Epidermal melanocyte (primary cell): ENCODE measurements at regions not wholly inside any gene's neighbourhood (a gene's known extent, or its start where the extent isn't known, plus 50 kb on each side); places are given as distances from the start of the nearest gene placed in this dataset.

ENCODE experiments used
- DNase-seq: peaks from one replicate; pipeline ENCODE4 v3.0.0; 2011; ENCODE audit warnings: low spot score; ENCODE audit not compliant: insufficient read length

DNA sequence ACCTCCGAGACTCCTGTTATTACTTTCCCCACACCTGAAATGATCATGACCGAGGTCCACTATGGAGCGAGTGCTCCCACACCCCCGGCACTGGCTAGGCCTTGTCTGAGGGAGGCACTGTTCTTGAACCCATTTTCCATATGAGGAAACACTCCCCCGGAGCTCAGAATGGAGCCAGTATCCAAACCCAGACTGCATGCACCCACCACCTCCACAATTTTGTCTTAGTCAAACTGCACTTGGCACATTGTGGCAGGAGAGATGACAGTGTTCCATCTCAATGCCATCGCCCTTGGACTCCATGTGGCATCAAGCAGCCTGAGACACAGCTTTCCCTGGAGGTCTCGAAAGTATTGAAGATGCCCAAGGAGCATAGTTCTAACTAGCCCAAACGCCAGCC lies 154.1 kb downstream of the NUP210 start:
- DNase-seq, result no peak

GRCh38 chr3:13265507-13265906 lies 154.6 kb downstream of the NUP210 start:
- no peak for DNase-seq

- no peak for DNase-seq
Observed at GRCh38 chr3:13265016-13265415, 155.1 kb downstream of the NUP210 start.

DNA sequence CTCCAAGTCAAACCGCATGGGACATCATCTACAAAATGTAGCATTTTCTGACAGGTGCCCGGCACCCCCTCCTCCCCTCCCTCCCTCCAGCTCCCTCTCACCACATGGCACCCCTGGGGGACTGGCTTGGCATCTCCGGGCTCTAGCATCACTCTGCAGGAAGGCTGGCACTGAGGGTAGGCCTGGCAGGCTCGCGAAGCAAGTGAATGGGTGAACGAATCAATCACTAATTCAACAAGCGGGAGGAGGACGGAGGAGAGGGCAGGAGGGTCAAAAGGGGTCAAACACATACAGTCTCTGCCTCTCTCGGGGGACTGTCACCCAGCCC lies 155.7 kb downstream of the NUP210 start:
- no peak for DNase-seq

- DNase-seq, result no peak
Observed at GRCh38 chr3:13263770-13264467, 156.2 kb downstream of the NUP210 start.

- no peak for DNase-seq
Observed at GRCh38 chr3:13262493-13263211, 157.5 kb downstream of the NUP210 start.

DNA sequence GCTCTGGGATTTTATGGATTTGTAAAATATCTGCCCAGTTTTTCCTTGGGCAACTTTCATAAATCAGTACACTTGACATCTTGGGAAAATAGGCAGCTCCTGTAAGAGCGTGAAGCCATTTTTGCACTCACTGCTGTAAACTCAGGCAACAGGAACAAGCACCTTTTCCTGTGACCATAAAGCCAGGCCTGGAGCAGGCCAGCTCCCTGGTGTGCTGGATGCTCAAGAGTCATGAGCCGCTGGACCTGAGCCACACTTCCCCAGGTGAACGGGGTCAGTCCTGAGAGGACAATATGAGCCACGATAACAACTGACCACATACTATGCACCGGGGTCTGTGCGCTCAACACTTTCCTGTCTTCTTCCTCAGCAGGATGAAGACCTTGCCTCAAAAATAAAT lies 158.2 kb downstream of the NUP210 start:
- no peak for DNase-seq

- DNase-seq, result no peak
Observed at GRCh38 chr3:13261104-13261830, 158.9 kb downstream of the NUP210 start.

DNA sequence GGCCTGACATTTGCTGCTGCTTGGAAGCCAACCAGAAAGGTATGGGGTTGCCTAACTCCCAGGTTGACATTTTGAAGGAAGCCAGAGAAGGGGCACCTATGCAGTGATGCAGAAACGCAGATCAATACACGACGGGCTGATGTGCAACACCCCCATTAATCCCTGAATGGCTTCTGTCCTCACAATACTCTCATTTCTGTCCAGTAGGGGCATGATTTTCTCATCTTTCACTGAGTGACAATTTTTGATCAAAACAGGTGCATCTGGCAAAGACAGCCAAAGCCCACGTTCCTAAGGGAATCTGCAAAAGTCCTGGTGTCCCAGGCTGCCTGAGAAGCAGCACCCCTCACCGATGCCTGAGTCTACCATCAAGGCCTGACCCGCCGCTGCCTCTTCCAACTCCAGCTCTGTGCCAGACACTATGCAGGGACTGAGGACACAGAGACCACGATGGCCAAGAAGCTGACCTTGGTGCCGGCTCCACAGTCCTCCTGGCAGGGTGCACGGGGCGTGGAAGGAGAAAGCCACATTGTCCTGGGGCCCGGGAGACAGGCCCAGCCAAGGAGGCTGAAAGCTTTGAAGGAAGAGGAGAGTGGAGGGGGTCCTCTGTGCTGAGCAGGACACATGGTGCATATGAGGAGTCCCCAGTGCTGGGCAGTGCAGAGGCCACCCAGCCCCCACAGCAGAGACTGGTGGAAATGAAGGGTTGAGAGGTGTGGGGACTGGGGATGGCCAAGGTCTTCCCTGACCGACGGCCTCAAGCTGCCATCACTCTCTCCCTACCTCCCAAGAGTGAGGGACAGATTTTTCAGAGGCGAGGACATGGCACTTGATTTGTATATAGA lies 159.6 kb downstream of the NUP210 start:
- DNase-seq, result no peak

GRCh38 chr3:13259831-13260230 lies 160.3 kb downstream of the NUP210 start:
- DNase-seq, result no peak

- no peak for DNase-seq
Observed at GRCh38 chr3:13258986-13259514, 161.1 kb downstream of the NUP210 start.

- no peak for DNase-seq
Observed at GRCh38 chr3:13258280-13258679, 161.8 kb downstream of the NUP210 start.

GRCh38 chr3:13257666-13258065 lies 162.5 kb downstream of the NUP210 start:
- DNase-seq, result no peak

GRCh38 chr3:13256845-13257244 lies 163.3 kb downstream of the NUP210 start:
- no peak for DNase-seq

DNA sequence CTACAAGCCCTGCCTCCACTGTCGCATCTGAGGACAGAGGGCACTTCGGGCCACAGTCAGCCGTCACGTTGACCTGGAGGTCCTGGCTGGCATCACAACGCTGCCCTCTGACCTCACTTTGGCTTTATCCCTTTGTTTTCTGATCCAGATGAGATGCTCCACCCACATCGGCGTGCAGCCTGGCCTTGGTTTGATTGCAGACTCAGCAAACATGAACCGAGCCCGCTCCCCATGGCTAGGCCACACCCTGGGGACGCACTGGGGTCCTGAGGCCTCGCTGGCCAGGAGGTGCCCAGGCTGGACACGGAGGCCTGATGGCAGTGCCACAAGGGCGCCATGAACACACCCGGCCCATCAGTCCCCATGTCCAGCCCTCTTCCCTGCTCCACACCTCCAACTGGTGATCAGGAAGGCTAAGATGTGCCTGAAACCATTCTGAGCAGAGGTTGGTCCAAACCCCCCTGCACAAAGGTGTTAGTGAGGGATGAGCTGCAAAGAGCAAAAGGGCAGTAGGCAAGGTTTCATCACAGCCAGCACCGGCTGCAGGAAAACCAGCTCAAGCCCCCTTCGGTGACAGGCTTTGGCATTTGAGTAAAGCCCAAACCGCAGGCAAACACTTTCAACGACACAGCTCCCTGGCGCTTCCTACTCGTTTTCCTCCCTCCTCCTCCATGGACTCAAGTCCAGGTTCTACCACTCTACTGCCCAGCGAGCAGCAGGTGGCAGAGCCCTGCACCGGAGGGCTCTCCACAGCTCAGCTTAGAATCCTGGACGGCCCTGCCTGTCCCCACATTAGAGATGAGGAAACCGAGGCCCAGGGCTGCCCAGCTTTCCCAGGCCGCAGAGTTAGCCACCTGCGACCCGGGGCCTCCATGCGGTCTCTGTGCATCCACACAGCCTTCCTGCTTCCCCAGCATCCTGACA lies 165.8 kb downstream of the NUP210 start:
- DNase-seq, result no peak

GRCh38 chr3:13253208-13253937 lies 166.7 kb downstream of the NUP210 start:
- no peak for DNase-seq

DNA sequence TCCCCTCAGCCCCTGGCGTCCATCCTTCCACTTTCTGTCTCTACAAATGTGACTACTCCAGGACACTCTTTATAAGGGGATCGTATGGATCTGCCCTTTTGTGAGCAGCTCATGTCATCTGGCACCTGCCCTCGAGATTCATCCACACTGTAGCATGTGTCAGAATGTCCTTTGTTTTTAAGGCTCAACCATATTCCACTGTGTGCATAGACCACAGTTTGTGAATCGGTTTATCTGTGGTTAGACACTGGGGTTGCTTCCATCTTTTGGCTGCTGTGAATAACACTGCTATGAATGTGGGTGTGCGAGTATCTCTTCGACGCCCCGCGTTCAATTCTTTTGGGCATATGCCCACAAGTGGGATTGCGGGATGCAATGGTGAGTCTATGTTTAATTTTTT lies 167.9 kb downstream of the NUP210 start:
- no peak for DNase-seq

DNA sequence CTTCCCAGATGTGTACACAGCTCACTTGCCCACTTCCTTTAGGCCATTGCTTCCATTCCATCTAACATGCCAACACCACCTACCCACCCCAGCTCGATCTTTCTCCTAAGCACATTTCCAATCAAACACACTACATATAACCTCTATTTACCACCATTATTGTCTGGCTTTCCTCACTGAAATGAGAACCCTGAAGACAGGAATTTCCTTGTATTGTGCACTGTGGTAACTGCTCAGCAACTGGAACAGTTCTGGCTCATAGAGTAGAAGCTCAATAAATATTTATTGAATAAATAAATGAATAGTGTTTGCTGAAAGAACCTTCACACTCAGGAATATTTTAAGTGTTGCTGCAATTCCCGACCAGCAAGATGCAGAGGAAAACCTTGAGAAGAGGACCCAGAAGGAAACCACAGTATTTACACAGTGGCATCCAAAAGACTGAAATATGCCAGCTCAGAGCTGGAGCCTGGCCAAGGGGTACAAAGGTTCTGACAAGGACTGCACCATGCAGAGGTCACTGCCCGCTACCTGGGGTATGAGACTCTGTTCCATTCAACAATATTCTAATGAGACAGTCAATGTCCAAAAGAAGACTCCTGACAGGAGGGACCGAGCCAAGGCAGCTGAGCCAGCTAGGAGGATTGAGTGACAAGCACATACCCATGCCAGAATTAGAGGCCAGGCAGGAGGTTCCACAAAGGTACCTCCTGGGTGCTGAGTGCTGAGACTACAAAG lies 168.8 kb downstream of the NUP210 start:
- DNase-seq, result no peak
